Ovary (tissue), 3 donors: ENCODE measurements at regions not wholly inside any gene's neighbourhood (a gene's known extent, or its start where the extent isn't known, plus 50 kb on each side); places are given as distances from the start of the nearest gene placed in this dataset.

Experiments used
- POLR2A ChIP-seq: fragments of 450-650 bp; IDR thresholded peaks from one replicate; pipeline ENCODE4 v1.6.1; 2017; ENCODE audit warnings: antibody characterized with exemption, mild to moderate bottlenecking, moderate library complexity
- TF ChIP-seq, protein P1 (sequence below), 3 donors: fragments of 450-650 bp in 2 of 3; fragments of 200-600 bp in 1 of 3; IDR thresholded peaks; one replicate each; pipeline versions ENCODE4 v1.5.1 to v1.8.0; 2016 to 2022; ENCODE audit warnings: antibody characterized with exemption in 3 of 3, mild to moderate bottlenecking in 1 of 3
- donor health status: DM: no; HTN: no; CAD: no.

DNA sequence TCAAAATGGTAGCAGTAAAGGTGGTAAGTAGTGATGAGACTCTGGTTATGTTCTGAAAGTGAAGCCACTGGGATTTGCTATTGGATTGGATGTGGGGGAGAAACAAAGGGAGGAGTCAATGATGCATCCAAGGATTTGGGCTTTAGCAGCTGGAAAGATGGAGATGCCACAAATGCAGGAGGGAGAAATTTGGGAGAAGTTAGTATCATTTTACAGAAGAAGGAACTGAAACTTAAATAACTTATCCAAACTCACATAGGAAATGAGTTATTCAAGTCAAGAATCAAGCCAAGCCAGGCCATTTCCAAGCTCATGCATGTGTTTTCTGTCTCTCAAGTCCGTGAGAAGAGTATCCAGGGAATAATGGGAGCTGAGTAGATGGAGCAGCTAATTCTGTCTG is 155.1 kb upstream of the TNFAIP3 start:
- TF ChIP-seq, protein P1, sequence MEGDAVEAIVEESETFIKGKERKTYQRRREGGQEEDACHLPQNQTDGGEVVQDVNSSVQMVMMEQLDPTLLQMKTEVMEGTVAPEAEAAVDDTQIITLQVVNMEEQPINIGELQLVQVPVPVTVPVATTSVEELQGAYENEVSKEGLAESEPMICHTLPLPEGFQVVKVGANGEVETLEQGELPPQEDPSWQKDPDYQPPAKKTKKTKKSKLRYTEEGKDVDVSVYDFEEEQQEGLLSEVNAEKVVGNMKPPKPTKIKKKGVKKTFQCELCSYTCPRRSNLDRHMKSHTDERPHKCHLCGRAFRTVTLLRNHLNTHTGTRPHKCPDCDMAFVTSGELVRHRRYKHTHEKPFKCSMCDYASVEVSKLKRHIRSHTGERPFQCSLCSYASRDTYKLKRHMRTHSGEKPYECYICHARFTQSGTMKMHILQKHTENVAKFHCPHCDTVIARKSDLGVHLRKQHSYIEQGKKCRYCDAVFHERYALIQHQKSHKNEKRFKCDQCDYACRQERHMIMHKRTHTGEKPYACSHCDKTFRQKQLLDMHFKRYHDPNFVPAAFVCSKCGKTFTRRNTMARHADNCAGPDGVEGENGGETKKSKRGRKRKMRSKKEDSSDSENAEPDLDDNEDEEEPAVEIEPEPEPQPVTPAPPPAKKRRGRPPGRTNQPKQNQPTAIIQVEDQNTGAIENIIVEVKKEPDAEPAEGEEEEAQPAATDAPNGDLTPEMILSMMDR (IDR thresholded peaks at IDR 0.05) = no peak
- no peak for TF ChIP-seq POLR2A
